D341Med (cell line): ENCODE measurements at regions not wholly inside any gene's neighbourhood (a gene's known extent, or its start where the extent isn't known, plus 50 kb on each side); places are given as distances from the start of the nearest gene placed in this dataset.
"Not testable (repeated sequence)": the region's sequence is repeated elsewhere in the genome, so short reads cannot be mapped to it uniquely, and the experiment has no call there.

Experiments
- DNase-seq: peaks from one replicate; pipeline ENCODE4 v3.0.0; 2012; ENCODE audit warnings: low spot score

- no peak for DNase-seq
These were observed 207.0 kb upstream of the CXCR4 start for GRCh38 chr2:136324966-136325365.

- DNase-seq: no peak
These were observed 206.0 kb upstream of the CXCR4 start for GRCh38 chr2:136323935-136324334.

- DNase-seq: no peak
These were observed 205.2 kb upstream of the CXCR4 start for GRCh38 chr2:136323195-136323594.

- no peak for DNase-seq
These were observed 204.5 kb upstream of the CXCR4 start for GRCh38 chr2:136322428-136322827.

GRCh38 chr2:136319651-136320050, 201.7 kb upstream of the CXCR4 start:
- DNase-seq: no peak

- no peak for DNase-seq
These were observed 201.3 kb upstream of the CXCR4 start for GRCh38 chr2:136319237-136319636.

GRCh38 chr2:136314240-136314639, 196.3 kb upstream of the CXCR4 start:
- DNase-seq: no peak

GRCh38 chr2:136312568-136312967, 194.6 kb upstream of the CXCR4 start:
- DNase-seq: not testable (repeated sequence)

DNA sequence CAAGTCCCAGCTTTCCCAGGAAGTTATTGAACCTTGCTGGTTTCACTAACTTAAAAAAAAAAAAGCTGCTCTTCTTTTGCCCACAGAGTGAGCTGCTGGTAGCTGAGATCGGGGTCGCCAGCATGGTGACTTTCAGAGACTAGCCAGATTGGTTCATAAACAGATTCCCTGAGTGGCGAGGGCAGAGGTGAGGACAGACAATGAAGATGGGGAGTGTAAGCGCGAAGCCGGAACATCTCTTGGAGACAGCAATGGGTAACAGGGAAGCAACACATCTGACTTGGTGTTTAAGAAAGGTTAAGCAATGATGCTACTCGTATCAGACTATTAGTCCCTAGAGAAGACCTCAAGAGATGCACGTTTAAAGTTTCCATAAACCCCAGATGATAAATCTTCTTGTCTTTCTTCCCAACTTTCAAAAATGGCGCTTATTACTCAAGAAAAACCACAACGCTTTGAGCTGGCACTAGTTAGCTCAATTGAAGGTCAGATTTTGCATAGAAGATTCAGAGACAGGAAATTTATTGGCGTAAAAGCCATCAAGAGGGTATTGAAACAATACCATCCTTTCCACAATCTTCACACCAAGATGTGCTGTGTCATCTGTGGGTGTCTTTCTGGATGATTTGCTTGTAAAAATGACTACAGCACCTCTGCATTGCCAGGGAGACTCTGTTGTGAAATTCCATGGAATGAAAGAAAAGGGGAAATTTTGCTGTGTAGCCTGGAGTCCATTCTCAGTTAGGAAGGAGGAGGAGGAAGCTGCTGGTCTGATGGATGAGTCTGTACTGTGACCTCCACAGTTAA, 193.1 kb upstream of the CXCR4 start:
- DNase-seq: no peak

DNA sequence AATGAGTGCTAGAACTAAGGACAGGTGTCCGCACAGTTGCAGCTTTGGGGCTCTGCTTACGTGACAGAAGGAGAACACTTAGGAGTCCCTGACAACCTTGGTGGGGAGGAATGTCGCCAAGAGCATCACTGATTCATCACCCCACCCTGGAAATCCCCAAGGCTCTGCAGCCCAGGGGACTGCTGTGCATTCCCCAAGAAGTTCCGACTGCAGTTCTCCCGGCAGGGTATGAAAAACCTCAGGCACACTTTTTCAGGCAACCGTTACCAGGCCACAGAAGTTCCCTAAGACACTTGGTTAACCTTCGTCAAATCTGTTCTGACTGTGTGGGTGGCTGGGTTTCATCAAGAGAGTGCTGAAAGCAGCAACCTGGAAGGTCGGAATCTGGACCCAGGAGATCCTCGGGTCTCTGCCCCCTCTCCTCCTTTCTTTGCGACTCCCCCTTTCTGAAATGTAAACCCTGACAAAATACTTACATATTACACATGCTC, 192.1 kb upstream of the CXCR4 start:
- DNase-seq: no peak

DNA sequence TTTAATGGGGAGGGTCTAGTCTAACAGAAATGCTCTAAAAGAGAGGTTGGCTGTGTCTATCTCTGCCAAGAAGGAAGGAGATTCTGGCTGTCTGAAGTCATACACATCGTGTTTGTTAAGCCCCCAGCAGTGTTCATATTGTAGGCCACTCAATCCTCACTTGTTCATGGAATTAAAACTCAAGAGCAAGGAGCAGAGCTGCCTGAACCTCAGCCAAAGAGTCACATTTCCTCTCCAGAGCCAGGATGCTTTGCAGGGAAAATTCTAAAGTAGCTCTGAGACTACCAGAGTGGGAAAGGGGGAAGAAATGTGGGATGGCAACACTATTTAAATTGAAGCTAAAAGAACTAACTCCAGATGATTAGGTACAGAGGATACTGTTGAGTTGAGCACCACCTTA, 190.7 kb upstream of the CXCR4 start:
- no peak for DNase-seq

- no peak for DNase-seq
These were observed 188.9 kb upstream of the CXCR4 start for GRCh38 chr2:136306836-136307235.

DNA sequence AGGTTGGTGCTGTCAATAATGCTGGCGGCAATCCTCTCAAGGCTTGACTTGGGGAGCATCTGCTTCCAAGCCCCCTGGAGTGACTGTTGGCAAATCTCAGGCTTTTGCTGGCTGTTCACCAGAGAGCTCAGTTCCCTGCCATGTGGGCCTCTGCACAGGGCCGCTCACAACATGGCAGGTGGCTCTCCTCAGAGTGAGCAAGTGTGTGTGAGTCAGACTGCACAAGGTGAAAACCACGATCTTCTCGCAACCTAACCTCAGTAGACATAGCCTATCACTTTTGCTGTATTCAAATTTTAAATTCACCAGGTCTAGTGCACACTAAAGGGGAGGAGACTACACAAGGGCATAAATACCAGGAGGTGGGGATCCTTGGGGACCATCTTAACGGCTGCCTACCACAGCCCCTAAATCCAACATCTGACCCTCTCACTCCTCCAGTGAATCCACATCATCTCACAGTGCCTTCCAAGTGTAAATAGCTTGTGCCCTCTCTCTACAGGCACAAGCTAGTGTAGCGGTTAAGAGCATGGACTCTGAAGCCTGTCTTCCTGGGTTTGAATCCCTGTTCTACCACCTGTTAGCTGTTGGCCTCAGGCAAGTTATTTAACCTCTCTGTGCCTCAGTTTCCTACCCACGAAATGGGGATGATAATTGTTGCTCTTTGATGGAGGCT, 187.7 kb upstream of the CXCR4 start:
- DNase-seq: no peak

- DNase-seq: no peak
These were observed 183.1 kb upstream of the CXCR4 start for GRCh38 chr2:136301006-136301405.

GRCh38 chr2:136298631-136299030, 180.7 kb upstream of the CXCR4 start:
- no peak for DNase-seq

DNA sequence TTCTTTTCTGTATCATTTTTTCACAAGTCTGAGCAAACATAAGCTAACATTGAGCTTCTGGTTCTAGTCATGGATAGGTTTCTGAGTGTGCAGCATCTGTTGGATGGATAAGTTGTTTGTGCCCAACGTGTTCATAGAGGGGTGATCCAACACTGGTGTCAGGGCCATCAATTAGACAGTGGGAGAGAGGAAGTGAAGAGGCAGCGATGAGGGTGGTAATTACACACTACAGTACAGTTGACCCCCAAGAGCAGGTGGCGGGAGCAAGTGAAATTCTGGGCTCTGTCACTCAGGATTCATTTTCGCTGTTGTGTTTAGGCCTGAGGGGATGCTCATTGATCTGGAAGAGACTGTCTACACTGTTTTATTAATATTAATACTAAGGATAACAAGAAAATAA, 180.0 kb upstream of the CXCR4 start:
- DNase-seq: no peak

- DNase-seq: no peak
These were observed 179.4 kb upstream of the CXCR4 start for GRCh38 chr2:136297312-136297711.

GRCh38 chr2:136295168-136295567, 177.2 kb upstream of the CXCR4 start:
- no peak for DNase-seq

- DNase-seq: no peak
These were observed 173.9 kb upstream of the CXCR4 start for GRCh38 chr2:136291871-136292270.

DNA sequence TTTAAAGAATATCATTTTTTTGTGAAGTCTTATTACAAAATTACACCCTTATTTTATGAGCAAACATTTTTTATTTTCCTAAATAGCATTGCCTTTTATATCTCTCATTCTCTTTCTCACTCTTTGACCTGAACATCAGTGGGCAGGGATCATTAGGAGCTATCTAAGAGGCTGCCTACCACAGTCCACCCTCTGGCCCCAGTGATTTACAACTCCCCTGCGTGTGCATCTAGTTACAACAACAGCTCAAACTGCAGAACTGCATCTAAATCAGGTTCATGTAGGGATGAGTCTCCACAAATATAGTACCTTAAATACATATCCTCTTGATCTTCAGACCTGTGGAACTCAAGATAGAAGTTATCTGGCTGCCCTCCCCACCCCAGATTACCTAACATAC, 172.4 kb upstream of the CXCR4 start:
- DNase-seq: no peak

DNA sequence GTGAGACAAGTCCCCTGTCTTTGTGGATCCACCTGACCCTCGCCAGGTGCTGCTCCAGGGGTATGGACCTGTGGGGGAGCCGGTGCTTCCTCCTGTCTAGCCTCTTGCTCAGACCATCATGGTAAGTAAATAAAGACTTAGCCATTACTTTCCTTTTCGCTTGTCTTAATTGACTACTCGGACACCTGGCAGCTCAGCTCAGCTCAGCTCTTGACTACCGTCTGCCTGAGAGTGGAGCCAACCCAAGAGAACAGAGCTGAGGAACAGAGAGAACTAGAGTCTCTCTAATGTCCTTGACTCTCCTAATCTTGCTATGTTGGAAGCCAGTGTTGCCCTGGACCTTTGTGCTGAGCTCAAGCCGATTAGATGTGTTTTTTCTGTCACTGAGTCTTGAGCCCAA, 170.3 kb upstream of the CXCR4 start:
- no peak for DNase-seq

GRCh38 chr2:136286423-136286822, 168.5 kb upstream of the CXCR4 start:
- DNase-seq: no peak
